ENCODE measurements at regions not wholly inside any gene's neighbourhood (a gene's known extent, or its start where the extent isn't known, plus 50 kb on each side); places are given as distances from the start of the nearest gene placed in this dataset.

DNA sequence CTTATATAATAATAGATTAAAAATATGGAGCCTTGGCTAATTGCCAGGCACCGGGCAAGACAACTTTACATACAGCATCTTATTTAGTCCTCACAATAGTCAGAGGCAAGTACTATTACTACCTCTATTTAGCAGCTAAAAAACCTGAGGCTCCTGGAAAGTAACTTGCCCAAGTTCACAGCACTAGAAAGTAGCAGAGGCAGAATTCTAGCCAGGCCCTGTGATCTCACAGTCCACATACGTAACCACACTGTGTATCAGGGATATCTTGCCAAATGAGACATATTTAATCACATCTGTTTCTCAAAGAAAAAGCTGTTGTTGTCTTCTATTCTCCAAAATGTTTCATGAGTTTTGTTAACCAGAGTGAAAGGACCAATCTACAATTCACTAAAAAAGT is 378.5 kb downstream of the PLPP3 start:
- TF ChIP-seq, protein P1, sequence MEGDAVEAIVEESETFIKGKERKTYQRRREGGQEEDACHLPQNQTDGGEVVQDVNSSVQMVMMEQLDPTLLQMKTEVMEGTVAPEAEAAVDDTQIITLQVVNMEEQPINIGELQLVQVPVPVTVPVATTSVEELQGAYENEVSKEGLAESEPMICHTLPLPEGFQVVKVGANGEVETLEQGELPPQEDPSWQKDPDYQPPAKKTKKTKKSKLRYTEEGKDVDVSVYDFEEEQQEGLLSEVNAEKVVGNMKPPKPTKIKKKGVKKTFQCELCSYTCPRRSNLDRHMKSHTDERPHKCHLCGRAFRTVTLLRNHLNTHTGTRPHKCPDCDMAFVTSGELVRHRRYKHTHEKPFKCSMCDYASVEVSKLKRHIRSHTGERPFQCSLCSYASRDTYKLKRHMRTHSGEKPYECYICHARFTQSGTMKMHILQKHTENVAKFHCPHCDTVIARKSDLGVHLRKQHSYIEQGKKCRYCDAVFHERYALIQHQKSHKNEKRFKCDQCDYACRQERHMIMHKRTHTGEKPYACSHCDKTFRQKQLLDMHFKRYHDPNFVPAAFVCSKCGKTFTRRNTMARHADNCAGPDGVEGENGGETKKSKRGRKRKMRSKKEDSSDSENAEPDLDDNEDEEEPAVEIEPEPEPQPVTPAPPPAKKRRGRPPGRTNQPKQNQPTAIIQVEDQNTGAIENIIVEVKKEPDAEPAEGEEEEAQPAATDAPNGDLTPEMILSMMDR (IDR thresholded peaks at IDR 0.05) = no peak
- no peak for TF ChIP-seq EZH2 (IDR thresholded peaks at IDR 0.05)
- H3F3A ChIP-seq (ENCODE audit: low read depth) = no peaks in the 10 kb centered on the region
- H3K27ac Mint-ChIP-seq = no peak overlapping the region
- no peaks in the 10 kb centered on the region for H3K27me3 Mint-ChIP-seq (ENCODE audit: insufficient read depth, low read depth)
- no peaks in the 10 kb centered on the region for H3K79me2 ChIP-seq (ENCODE audit: low read depth)
- H3K9ac ChIP-seq = no peak overlapping the region
- H3K4me1 ChIP-seq = peaks cover 16% of the 10 kb centered on the region
- H3K9me3 Mint-ChIP-seq = peaks cover 2% of the 10 kb centered on the region
- no peak overlapping the region for H3K4me2 ChIP-seq
- H3K9me3 ChIP-seq (ENCODE audit: low read depth) = no peaks in the 10 kb centered on the region
- H3K4me1 Mint-ChIP-seq = peaks cover 20% of the 10 kb centered on the region
- no peak overlapping the region for H3K4me3 Mint-ChIP-seq
- no peaks in the 10 kb centered on the region for H3K36me3 Mint-ChIP-seq
- no peak for DNase-seq (ENCODE audit: low spot score)
- H3K36me3 ChIP-seq = no peaks in the 10 kb centered on the region
- no peak overlapping the region for H2AFZ ChIP-seq (replicated peaks)
- H3K27me3 ChIP-seq = no peaks in the 10 kb centered on the region
- H3K4me3 ChIP-seq = no peak overlapping the region
- H3K27ac ChIP-seq = no peak overlapping the region
- H4K20me1 ChIP-seq (ENCODE audit: low read depth) = no peaks in the 10 kb centered on the region

GRCh38 chr1:56200442-56200841 is 378.9 kb downstream of the PLPP3 start:
- no peaks in the 10 kb centered on the region for H3K79me2 ChIP-seq (ENCODE audit: low read depth)
- H4K20me1 ChIP-seq (ENCODE audit: low read depth) = no peaks in the 10 kb centered on the region
- H3K4me1 Mint-ChIP-seq = peaks cover 21% of the 10 kb centered on the region
- no peaks in the 10 kb centered on the region for H3K27me3 ChIP-seq
- no peak overlapping the region for H3K27ac ChIP-seq
- no peak overlapping the region for H3K4me2 ChIP-seq
- TF ChIP-seq EZH2 (IDR thresholded peaks at IDR 0.05) (no peak), EZH2phosphoT487 (IDR thresholded peaks at IDR 0.05) (no peak)
- TF ChIP-seq, protein P1 (IDR thresholded peaks at IDR 0.05) = no peak
- H3K9me3 ChIP-seq (ENCODE audit: low read depth) = no peaks in the 10 kb centered on the region
- peaks cover 2% of the 10 kb centered on the region for H3K9me3 Mint-ChIP-seq
- H3K27ac Mint-ChIP-seq = peak overlapping the region; percentile 61
- no peak overlapping the region for H3K4me3 Mint-ChIP-seq
- H3F3A ChIP-seq (ENCODE audit: low read depth) = no peaks in the 10 kb centered on the region
- no peak overlapping the region for H2AFZ ChIP-seq (replicated peaks)
- DNase-seq (ENCODE audit: low spot score) = no peak
- peaks cover 16% of the 10 kb centered on the region for H3K4me1 ChIP-seq
- H3K9ac ChIP-seq = no peak overlapping the region
- no peaks in the 10 kb centered on the region for H3K36me3 Mint-ChIP-seq
- no peak overlapping the region for H3K4me3 ChIP-seq
- no peaks in the 10 kb centered on the region for H3K27me3 Mint-ChIP-seq (ENCODE audit: insufficient read depth, low read depth)
- H3K36me3 ChIP-seq = no peaks in the 10 kb centered on the region

DNA sequence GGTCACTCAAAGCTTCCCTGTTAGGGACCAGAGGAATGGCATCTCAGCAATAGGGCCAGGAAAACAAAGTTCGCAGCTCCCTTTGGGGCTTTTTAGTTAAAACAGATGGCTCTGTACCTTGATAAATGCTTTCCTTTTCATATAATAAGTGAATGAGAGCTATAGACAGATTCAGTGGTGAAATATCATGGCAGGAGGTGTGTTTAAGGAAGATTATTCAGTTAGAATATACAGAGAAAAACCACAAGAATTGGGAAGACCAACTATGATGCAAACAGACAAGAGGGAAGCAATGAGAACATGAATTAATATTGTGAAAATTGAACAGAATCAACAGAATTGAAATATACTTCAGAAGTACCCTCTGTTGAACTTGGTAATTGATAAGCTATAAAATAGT is 379.4 kb downstream of the PLPP3 start:
- Mint-ChIP-seq H3K27ac (no peak overlapping the region), H3K4me3 (no peak overlapping the region), H3K4me1 (peaks cover 21% of the 10 kb centered on the region), H3K27me3 (ENCODE audit: insufficient read depth, low read depth) (no peaks in the 10 kb centered on the region), H3K9me3 (peaks cover 2% of the 10 kb centered on the region), H3K36me3 (no peaks in the 10 kb centered on the region)
- DNase-seq (ENCODE audit: low spot score) = no peak
- TF ChIP-seq, protein P1 (IDR thresholded peaks at IDR 0.05) = no peak
- no peak for TF ChIP-seq EZH2phosphoT487 (IDR thresholded peaks at IDR 0.05)
- Histone ChIP-seq H2AFZ (replicated peaks) (no peak overlapping the region), H3F3A (ENCODE audit: low read depth) (no peaks in the 10 kb centered on the region), H3K4me1 (peaks cover 16% of the 10 kb centered on the region), H3K4me3 (no peak overlapping the region), H3K79me2 (ENCODE audit: low read depth) (no peaks in the 10 kb centered on the region), H3K9me3 (ENCODE audit: low read depth) (no peaks in the 10 kb centered on the region), H3K9ac (no peak overlapping the region), H3K27ac (no peak overlapping the region), H3K27me3 (no peaks in the 10 kb centered on the region), H4K20me1 (ENCODE audit: low read depth) (no peaks in the 10 kb centered on the region), H3K36me3 (no peaks in the 10 kb centered on the region), H3K4me2 (peak overlapping the region; percentile 5)

DNA sequence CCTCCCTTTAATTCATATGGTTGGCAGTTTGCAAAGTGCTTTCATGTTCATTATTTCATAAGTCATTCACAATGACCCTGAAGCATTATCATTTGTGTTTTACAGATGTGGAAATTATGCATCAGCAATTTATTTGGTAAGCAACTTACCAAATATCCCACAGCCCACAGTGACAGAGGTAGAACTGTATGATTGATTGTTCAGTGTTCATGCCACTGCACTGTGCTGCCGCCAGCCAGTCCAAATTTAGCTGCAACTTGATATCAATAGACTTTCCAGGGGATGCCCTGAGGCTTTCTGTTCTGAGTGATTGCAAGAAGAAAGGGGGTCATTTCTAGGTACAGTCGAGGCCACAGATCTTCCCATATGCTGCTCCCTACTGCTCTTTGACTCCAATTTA is 380.3 kb downstream of the PLPP3 start:
- H3K79me2 ChIP-seq (ENCODE audit: low read depth) = no peaks in the 10 kb centered on the region
- no peak overlapping the region for H3K27ac Mint-ChIP-seq
- H3K27me3 ChIP-seq = no peaks in the 10 kb centered on the region
- H3K27ac ChIP-seq = no peak overlapping the region
- H3K4me1 ChIP-seq = peaks cover 16% of the 10 kb centered on the region
- H3K4me2 ChIP-seq = no peak overlapping the region
- H3K9me3 Mint-ChIP-seq = no peaks in the 10 kb centered on the region
- TF ChIP-seq EZH2phosphoT487 (IDR thresholded peaks at IDR 0.05) (no peak), EZH2 (IDR thresholded peaks at IDR 0.05) (no peak)
- TF ChIP-seq, protein P1 (IDR thresholded peaks at IDR 0.05) = no peak
- H3K4me1 Mint-ChIP-seq = peaks cover 18% of the 10 kb centered on the region
- no peak for DNase-seq (ENCODE audit: low spot score)
- no peaks in the 10 kb centered on the region for H3K27me3 Mint-ChIP-seq (ENCODE audit: insufficient read depth, low read depth)
- no peaks in the 10 kb centered on the region for H4K20me1 ChIP-seq (ENCODE audit: low read depth)
- H3K36me3 Mint-ChIP-seq = no peaks in the 10 kb centered on the region
- no peak overlapping the region for H3K9ac ChIP-seq
- no peak overlapping the region for H2AFZ ChIP-seq (replicated peaks)
- H3K9me3 ChIP-seq (ENCODE audit: low read depth) = no peaks in the 10 kb centered on the region
- no peak overlapping the region for H3K4me3 ChIP-seq
- H3F3A ChIP-seq (ENCODE audit: low read depth) = no peaks in the 10 kb centered on the region
- no peak overlapping the region for H3K4me3 Mint-ChIP-seq
- no peaks in the 10 kb centered on the region for H3K36me3 ChIP-seq

Measured in neural progenitor cell (in vitro differentiated cells).